ENCODE measurements at regions not wholly inside any gene's neighbourhood (a gene's known extent, or its start where the extent isn't known, plus 50 kb on each side); places are given as distances from the start of the nearest gene placed in this dataset.

GRCh38 chr12:4006743-4007142, 133.5 kb upstream of the PARP11 start:
- H3K9ac ChIP-seq (ENCODE audit: low read depth, low read length, poor library complexity): no peak overlapping the region
- H3K4me3 ChIP-seq (ENCODE audit: low read length in 2 of 2): no peak overlapping the region
- no peak overlapping the region for H3K18ac ChIP-seq (ENCODE audit: low read length)
- no peak overlapping the region for H3K4me2 ChIP-seq (ENCODE audit: insufficient read depth, low read length, poor library complexity, severe bottlenecking)
- no peak overlapping the region for H3K14ac ChIP-seq (ENCODE audit: low read length)
- no peak overlapping the region for H4K8ac ChIP-seq (ENCODE audit: low read depth, low read length)
- no peak overlapping the region for H2BK15ac ChIP-seq (ENCODE audit: low read length)
- H2AK5ac ChIP-seq (ENCODE audit: low read depth, low read length): no peak overlapping the region
- H2BK120ac ChIP-seq (ENCODE audit: low read depth, low read length): no peak overlapping the region
- H3K36me3 ChIP-seq (replicated peaks in 1 of 2; ENCODE audit: control insufficient read depth in 2 of 2, insufficient read depth in 2 of 2, low read length in 2 of 2): no peaks in the 10 kb centered on the region
- no peak overlapping the region for H3K23ac ChIP-seq (ENCODE audit: low read depth, low read length, poor library complexity)
- no peaks in the 10 kb centered on the region for H3K79me1 ChIP-seq (ENCODE audit: low read depth, low read length)
- no peak overlapping the region for H4K91ac ChIP-seq (ENCODE audit: low read depth, low read length, poor library complexity)
- H3K4me1 ChIP-seq (ENCODE audit: control insufficient read depth in 2 of 2, insufficient read depth in 1 of 2, low read depth in 1 of 2, low read length in 2 of 2): no peaks in the 10 kb centered on the region
- no peak overlapping the region for H3K27ac ChIP-seq (replicated peaks; ENCODE audit: low read length)
- no peak overlapping the region for H2AFZ ChIP-seq (ENCODE audit: low read length)
- H3K4ac ChIP-seq (ENCODE audit: low read length): no peak overlapping the region
- no peaks in the 10 kb centered on the region for H3K27me3 ChIP-seq (ENCODE audit: control insufficient read depth in 3 of 3, insufficient read depth in 3 of 3, low read depth in 1 of 3, low read length in 3 of 3)
- WGBS, 2 donors (ENCODE audit: extremely low coverage in 2 of 2, insufficient read length in 2 of 2, insufficient replicate concordance in 1 of 2): no CpG with 5 or more reads among the region's 4 CpGs
- no peaks in the 10 kb centered on the region for H3K9me3 ChIP-seq (replicated peaks in 1 of 2; ENCODE audit: control insufficient read depth in 2 of 2, insufficient read depth in 1 of 2, low read depth in 1 of 2, low read length in 2 of 2)
- no peak overlapping the region for H2BK5ac ChIP-seq (ENCODE audit: low read length)
- no peak overlapping the region for H2BK12ac ChIP-seq (ENCODE audit: low read length)
- no peak for DNase-seq (ENCODE audit: low spot score)

- Histone ChIP-seq H2BK15ac (ENCODE audit: low read length) (no peak overlapping the region), H3K4me3 (ENCODE audit: low read length in 2 of 2) (no peak overlapping the region), H3K18ac (ENCODE audit: low read length) (no peak overlapping the region), H3K23ac (ENCODE audit: low read depth, low read length, poor library complexity) (no peak overlapping the region), H3K27ac (replicated peaks; ENCODE audit: low read length) (no peak overlapping the region), H2AK5ac (ENCODE audit: low read depth, low read length) (no peak overlapping the region), H2BK12ac (ENCODE audit: low read length) (no peak overlapping the region), H3K79me1 (ENCODE audit: low read depth, low read length) (no peaks in the 10 kb centered on the region), H3K4me2 (ENCODE audit: insufficient read depth, low read length, poor library complexity, severe bottlenecking) (no peak overlapping the region), H3K9me3 (replicated peaks in 1 of 2; ENCODE audit: control insufficient read depth in 2 of 2, insufficient read depth in 1 of 2, low read depth in 1 of 2, low read length in 2 of 2) (no peaks in the 10 kb centered on the region), H2BK120ac (ENCODE audit: low read depth, low read length) (no peak overlapping the region), H3K9ac (ENCODE audit: low read depth, low read length, poor library complexity) (no peak overlapping the region), H3K27me3 (ENCODE audit: control insufficient read depth in 3 of 3, insufficient read depth in 3 of 3, low read depth in 1 of 3, low read length in 3 of 3) (no peaks in the 10 kb centered on the region), H2BK5ac (ENCODE audit: low read length) (no peak overlapping the region), H4K8ac (ENCODE audit: low read depth, low read length) (no peak overlapping the region), H4K91ac (ENCODE audit: low read depth, low read length, poor library complexity) (no peak overlapping the region), H2AFZ (ENCODE audit: low read length) (no peak overlapping the region), H3K14ac (ENCODE audit: low read length) (no peak overlapping the region), H3K4ac (ENCODE audit: low read length) (no peak overlapping the region), H3K36me3 (replicated peaks in 1 of 2; ENCODE audit: control insufficient read depth in 2 of 2, insufficient read depth in 2 of 2, low read length in 2 of 2) (no peaks in the 10 kb centered on the region), H3K4me1 (ENCODE audit: control insufficient read depth in 2 of 2, insufficient read depth in 1 of 2, low read depth in 1 of 2, low read length in 2 of 2) (no peaks in the 10 kb centered on the region)
- no CpG with 5 or more reads among the region's 15 CpGs for WGBS, 2 donors (ENCODE audit: extremely low coverage in 2 of 2, insufficient read length in 2 of 2, insufficient replicate concordance in 1 of 2)
- no peak for DNase-seq (ENCODE audit: low spot score)
Observed at GRCh38 chr12:4005851-4006430, 132.7 kb upstream of the PARP11 start.

GRCh38 chr12:4003576-4003975, 130.4 kb upstream of the PARP11 start:
- no peak overlapping the region for H2BK5ac ChIP-seq (ENCODE audit: low read length)
- no peak overlapping the region for H3K23ac ChIP-seq (ENCODE audit: low read depth, low read length, poor library complexity)
- H3K4me1 ChIP-seq (ENCODE audit: control insufficient read depth in 2 of 2, insufficient read depth in 1 of 2, low read depth in 1 of 2, low read length in 2 of 2): no peaks in the 10 kb centered on the region
- no peak overlapping the region for H3K18ac ChIP-seq (ENCODE audit: low read length)
- no peak overlapping the region for H2BK15ac ChIP-seq (ENCODE audit: low read length)
- H4K8ac ChIP-seq (ENCODE audit: low read depth, low read length): no peak overlapping the region
- no peak overlapping the region for H3K4ac ChIP-seq (ENCODE audit: low read length)
- H3K9me3 ChIP-seq (replicated peaks in 1 of 2; ENCODE audit: control insufficient read depth in 2 of 2, insufficient read depth in 1 of 2, low read depth in 1 of 2, low read length in 2 of 2): peaks cover 0 to 7% of the 10 kb centered on the region in 2 donors
- no peak overlapping the region for H3K9ac ChIP-seq (ENCODE audit: low read depth, low read length, poor library complexity)
- H3K14ac ChIP-seq (ENCODE audit: low read length): no peak overlapping the region
- H2BK120ac ChIP-seq (ENCODE audit: low read depth, low read length): no peak overlapping the region
- no peak overlapping the region for H3K4me3 ChIP-seq (ENCODE audit: low read length in 2 of 2)
- H3K4me2 ChIP-seq (ENCODE audit: insufficient read depth, low read length, poor library complexity, severe bottlenecking): no peak overlapping the region
- no peak overlapping the region for H2AK5ac ChIP-seq (ENCODE audit: low read depth, low read length)
- H3K79me1 ChIP-seq (ENCODE audit: low read depth, low read length): no peaks in the 10 kb centered on the region
- H3K27me3 ChIP-seq (ENCODE audit: control insufficient read depth in 3 of 3, insufficient read depth in 3 of 3, low read depth in 1 of 3, low read length in 3 of 3): no peaks in the 10 kb centered on the region
- DNase-seq (ENCODE audit: low spot score): no peak
- WGBS, 2 donors (ENCODE audit: extremely low coverage in 2 of 2, insufficient read length in 2 of 2, insufficient replicate concordance in 1 of 2): no CpG with 5 or more reads among the region's 4 CpGs
- no peak overlapping the region for H2AFZ ChIP-seq (ENCODE audit: low read length)
- no peak overlapping the region for H2BK12ac ChIP-seq (ENCODE audit: low read length)
- H3K27ac ChIP-seq (replicated peaks; ENCODE audit: low read length): no peak overlapping the region
- no peak overlapping the region for H4K91ac ChIP-seq (ENCODE audit: low read depth, low read length, poor library complexity)
- H3K36me3 ChIP-seq (replicated peaks in 1 of 2; ENCODE audit: control insufficient read depth in 2 of 2, insufficient read depth in 2 of 2, low read length in 2 of 2): no peaks in the 10 kb centered on the region

- Histone ChIP-seq H3K23ac (ENCODE audit: low read depth, low read length, poor library complexity) (no peak overlapping the region), H2BK5ac (ENCODE audit: low read length) (no peak overlapping the region), H2BK12ac (ENCODE audit: low read length) (peak overlapping the region; percentile 74), H3K4ac (ENCODE audit: low read length) (no peak overlapping the region), H3K27ac (replicated peaks; ENCODE audit: low read length) (no peak overlapping the region), H3K79me1 (ENCODE audit: low read depth, low read length) (no peaks in the 10 kb centered on the region), H4K91ac (ENCODE audit: low read depth, low read length, poor library complexity) (no peak overlapping the region), H3K4me1 (ENCODE audit: control insufficient read depth in 2 of 2, insufficient read depth in 1 of 2, low read depth in 1 of 2, low read length in 2 of 2) (no peaks in the 10 kb centered on the region), H3K9me3 (replicated peaks in 1 of 2; ENCODE audit: control insufficient read depth in 2 of 2, insufficient read depth in 1 of 2, low read depth in 1 of 2, low read length in 2 of 2) (peaks cover 0 to 7% of the 10 kb centered on the region in 2 donors), H2AFZ (ENCODE audit: low read length) (no peak overlapping the region), H2BK120ac (ENCODE audit: low read depth, low read length) (no peak overlapping the region), H3K4me3 (ENCODE audit: low read length in 2 of 2) (no peak overlapping the region), H3K18ac (ENCODE audit: low read length) (no peak overlapping the region), H3K4me2 (ENCODE audit: insufficient read depth, low read length, poor library complexity, severe bottlenecking) (no peak overlapping the region), H3K14ac (ENCODE audit: low read length) (no peak overlapping the region), H3K36me3 (replicated peaks in 1 of 2; ENCODE audit: control insufficient read depth in 2 of 2, insufficient read depth in 2 of 2, low read length in 2 of 2) (no peaks in the 10 kb centered on the region), H3K9ac (ENCODE audit: low read depth, low read length, poor library complexity) (no peak overlapping the region), H4K8ac (ENCODE audit: low read depth, low read length) (no peak overlapping the region), H2BK15ac (ENCODE audit: low read length) (peak overlapping the region; percentile 9), H3K27me3 (ENCODE audit: control insufficient read depth in 3 of 3, insufficient read depth in 3 of 3, low read depth in 1 of 3, low read length in 3 of 3) (no peaks in the 10 kb centered on the region), H2AK5ac (ENCODE audit: low read depth, low read length) (peak overlapping the region; percentile 57)
- no peak for DNase-seq (ENCODE audit: low spot score)
- no CpG with 5 or more reads among the region's 2 CpGs for WGBS, 2 donors (ENCODE audit: extremely low coverage in 2 of 2, insufficient read length in 2 of 2, insufficient replicate concordance in 1 of 2)
Observed at GRCh38 chr12:4002601-4003000, 129.4 kb upstream of the PARP11 start.
